HG03439 (cell line): ENCODE measurements at regions not wholly inside any gene's neighbourhood (a gene's known extent, or its start where the extent isn't known, plus 50 kb on each side); places are given as distances from the start of the nearest gene placed in this dataset.
"Not testable (repeated sequence)": the region's sequence is repeated elsewhere in the genome, so short reads cannot be mapped to it uniquely, and the experiment has no call there.

Experiments
- ATAC-seq: cut with Tn5 transposase; IDR thresholded peaks from one replicate; pipeline ENCODE4 v1.9.1; 2021; ENCODE audit warnings: mild to moderate bottlenecking, moderate library complexity; ENCODE audit not compliant: unreplicated experiment

- ATAC-seq, result no peak
Measured at GRCh38 chr15:59835776-59836175, 146.7 kb upstream of the BNIP2 start.

- no peak for ATAC-seq
Measured at GRCh38 chr15:59834528-59834927, 145.4 kb upstream of the BNIP2 start.

GRCh38 chr15:59833366-59833765 is 144.2 kb upstream of the BNIP2 start:
- no peak for ATAC-seq

- no peak for ATAC-seq
Measured at GRCh38 chr15:59830873-59831272, 141.8 kb upstream of the BNIP2 start.

GRCh38 chr15:59830098-59830497 is 141.0 kb upstream of the BNIP2 start:
- ATAC-seq, result no peak

- no peak for ATAC-seq
Measured at GRCh38 chr15:59828861-59829260, 139.7 kb upstream of the BNIP2 start.

- no peak for ATAC-seq
Measured at GRCh38 chr15:59828263-59828662, 139.1 kb upstream of the BNIP2 start.

GRCh38 chr15:59825901-59826300 is 136.8 kb upstream of the BNIP2 start:
- no peak for ATAC-seq

GRCh38 chr15:59821286-59821685 is 132.2 kb upstream of the BNIP2 start:
- no peak for ATAC-seq

- no peak for ATAC-seq
Measured at GRCh38 chr15:59819092-59819491, 130.0 kb upstream of the BNIP2 start.

- no peak for ATAC-seq
Measured at GRCh38 chr15:59818336-59818735, 129.2 kb upstream of the BNIP2 start.

GRCh38 chr15:59817834-59818233 is 128.7 kb upstream of the BNIP2 start:
- no peak for ATAC-seq

- no peak for ATAC-seq
Measured at GRCh38 chr15:59817053-59817452, 127.9 kb upstream of the BNIP2 start.

GRCh38 chr15:59814409-59814808 is 125.3 kb upstream of the BNIP2 start:
- no peak for ATAC-seq

- ATAC-seq, result no peak
Measured at GRCh38 chr15:59812889-59813288, 123.8 kb upstream of the BNIP2 start.

- ATAC-seq, result no peak
Measured at GRCh38 chr15:59812250-59812870, 123.2 kb upstream of the BNIP2 start.

- ATAC-seq, result not testable (repeated sequence)
Measured at GRCh38 chr15:59803293-59803966, 114.3 kb upstream of the BNIP2 start.

GRCh38 chr15:59801649-59802048 is 112.5 kb upstream of the BNIP2 start:
- ATAC-seq, result no peak

- ATAC-seq, result no peak
Measured at GRCh38 chr15:59798605-59798917, 109.4 kb upstream of the BNIP2 start.

GRCh38 chr15:59797756-59798604 is 108.9 kb upstream of the BNIP2 start:
- ATAC-seq, result no peak

- ATAC-seq, result no peak
Measured at GRCh38 chr15:59794229-59794886, 105.2 kb upstream of the BNIP2 start.

GRCh38 chr15:59792359-59792758 is 103.2 kb upstream of the BNIP2 start:
- ATAC-seq, result no peak
